K562 (cell line): ENCODE measurements at regions not wholly inside any gene's neighbourhood (a gene's known extent, or its start where the extent isn't known, plus 50 kb on each side); places are given as distances from the start of the nearest gene placed in this dataset.

ENCODE experiments used
- BHLHE40 ChIP-seq: IDR thresholded peaks from 2 replicates; pipeline ENCODE4 v1.6.1; 2011; ENCODE audit warnings: low read length, improper control_type of control experiment
- CBX3 ChIP-seq, 2 experiments: IDR thresholded peaks; 1 replicate in 1 of 2; 2 replicates in 1 of 2; pipeline ENCODE4 v1.6.1; 2012; ENCODE audit warnings: inconsistent platforms in 2 of 2, low read length in 2 of 2, borderline replicate concordance in 1 of 2, control low read depth in 1 of 2
- E2F5 ChIP-seq: sonication (generic); formaldehyde crosslinking; IDR thresholded peaks from 2 replicates; pipeline ENCODE4 v1.8.0; 2022; ENCODE audit warnings: mild to moderate bottlenecking, missing genetic modification reagents
- E2F8 ChIP-seq: fragments of 450-650 bp; IDR thresholded peaks from 2 replicates; pipeline ENCODE4 v1.7.1; 2018; ENCODE audit warnings: mild to moderate bottlenecking, low read depth; ENCODE audit not compliant: partially characterized antibody
- FOXJ2 ChIP-seq: fragments of 200-800 bp; sonication (Bioruptor generic); IDR thresholded peaks from 2 replicates; pipeline ENCODE4 v1.6.1; 2016; ENCODE audit warnings: missing genetic modification characterization, missing compliant biosample characterization
- GABPA ChIP-seq: fragments of 200-800 bp; sonication (Bioruptor generic); conservative IDR thresholded peaks from 2 replicates; pipeline ENCODE4 v1.6.1; 2016; ENCODE audit warnings: low read depth, missing genetic modification characterization, missing compliant biosample characterization
- HDAC3 ChIP-seq: fragments of 450-650 bp; IDR thresholded peaks from 2 replicates; pipeline ENCODE4 v1.6.1; 2018; ENCODE audit warnings: borderline replicate concordance, mild to moderate bottlenecking, moderate library complexity; ENCODE audit not compliant: partially characterized antibody
- HMBOX1 ChIP-seq: sonication (generic); IDR thresholded peaks from 2 replicates; pipeline ENCODE4 v1.6.1; 2016
- JUN ChIP-seq, 2 experiments: sonication (generic) in 1 of 2; formaldehyde crosslinking in 1 of 2; IDR thresholded peaks; 2 replicates each; pipeline versions ENCODE4 v1.6.1 to v1.8.0; 2012 to 2022; ENCODE audit warnings: borderline replicate concordance in 2 of 2, mild to moderate bottlenecking in 2 of 2, improper control_type of control experiment in 1 of 2, low read depth in 1 of 2, low read length in 1 of 2, missing genetic modification reagents in 1 of 2
- MAZ ChIP-seq, 2 experiments: fragments of 450-650 bp in 1 of 2; sonication (generic) in 1 of 2; formaldehyde crosslinking; IDR thresholded peaks in 1 of 2; conservative IDR thresholded peaks in 1 of 2; 2 replicates each; pipeline versions ENCODE4 v1.4.0 to v1.5.0; 2020; ENCODE audit warnings: mild to moderate bottlenecking in 1 of 2, missing genetic modification reagents in 1 of 2
- POLR2AphosphoS5 ChIP-seq: IDR thresholded peaks from 2 replicates; pipeline ENCODE4 v1.6.1; 2011; ENCODE audit warnings: mild to moderate bottlenecking, low read depth, low read length, moderate library complexity; ENCODE audit not compliant: control insufficient read depth, insufficient read depth
- SIN3B ChIP-seq: fragments of 450-650 bp; IDR thresholded peaks from 2 replicates; pipeline ENCODE4 v1.6.1; 2017; ENCODE audit warnings: low read depth, mild to moderate bottlenecking, moderate library complexity
- XRCC5 ChIP-seq: fragments of 200-400 bp; formaldehyde crosslinking; IDR thresholded peaks from 2 replicates; pipeline ENCODE4 v1.6.1; 2017; ENCODE audit warnings: low read depth, mild to moderate bottlenecking, low read length
- ZNF280B ChIP-seq: fragments of 250-450 bp; sonication (Bioruptor Pico); IDR thresholded peaks from 2 replicates; pipeline ENCODE4 v1.5.1; 2021; ENCODE audit warnings: mild to moderate bottlenecking
- ZNF354B ChIP-seq: fragments of 250-450 bp; sonication (Bioruptor Pico); IDR thresholded peaks from 2 replicates; pipeline ENCODE4 v1.4.0; 2020
- ZNF445 ChIP-seq: fragments of 250-450 bp; sonication (Bioruptor Pico); IDR thresholded peaks from 2 replicates; pipeline ENCODE4 v1.4.0; 2020; ENCODE audit warnings: low read depth, mild to moderate bottlenecking, moderate library complexity
- ZNF586 ChIP-seq: fragments of 450-650 bp; formaldehyde crosslinking; conservative IDR thresholded peaks from 2 replicates; pipeline ENCODE4 v1.4.0; 2020; ENCODE audit warnings: mild to moderate bottlenecking, moderate library complexity
- TF ChIP-seq, protein P1 (sequence below): fragments of 250-450 bp; sonication (Bioruptor Pico); IDR thresholded peaks from 2 replicates; pipeline ENCODE4 v1.9.0; 2021; ENCODE audit warnings: mild to moderate bottlenecking, inconsistent platforms

DNA sequence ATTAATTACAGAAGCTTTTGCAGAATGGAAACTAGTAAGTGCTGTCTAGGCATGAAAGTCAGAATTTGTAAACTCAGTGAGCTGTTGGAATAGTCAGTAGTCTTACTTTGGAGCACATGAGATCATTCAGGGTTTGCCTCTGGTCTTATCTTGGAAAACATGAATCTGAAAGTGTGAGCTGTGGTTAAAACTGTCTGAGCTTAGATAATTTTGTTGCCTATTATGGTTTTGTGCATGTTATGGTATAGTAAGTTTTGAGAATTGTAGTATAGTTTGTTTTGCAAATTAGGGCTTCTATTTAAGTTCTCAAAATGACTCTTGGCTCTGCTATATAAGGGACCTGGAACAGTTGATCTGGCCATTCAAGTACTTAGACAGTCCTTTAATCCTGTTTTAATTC lies 53.7 kb upstream of the TRPC4 start (continued):
- TF ChIP-seq JUN (IDR thresholded peaks at IDR 0.05; ENCODE audit: borderline replicate concordance, low read depth, low read length) (0 out of 2 replicates have a peak, but pooled peaks have one; percentile 38), JUN (CRISPR knock-in tag; IDR thresholded peaks at IDR 0.05; ENCODE audit: borderline replicate concordance) (no peak), FOXJ2 (tag) (no peak), ZNF280B (CRISPR knock-in tag) (no peak), GABPA (tag) (no peak), ZNF445 (CRISPR knock-in tag) (no peak), CBX3 (IDR thresholded peaks at IDR 0.05; ENCODE audit: borderline replicate concordance in 1 of 2, low read length in 2 of 2) (peak in 1 of 2 experiments; percentile 64; a peak in 2 of 3 replicates), HMBOX1 (peak; percentile 94), E2F8 (no peak), MAZ (CRISPR knock-in tag; conservative IDR thresholded peaks at IDR 0.05 in 1 of 2, IDR thresholded peaks at IDR 0.05 in 1 of 2) (0 out of 4 replicates have a peak, but pooled peaks of 1 of the 2 experiments have one; percentile 19), POLR2AphosphoS5 (peak; percentile 64), SIN3B (no peak), E2F5 (no peak), ZNF354B (CRISPR knock-in tag) (no peak), HDAC3 (peak; percentile 49), BHLHE40 (peak; percentile 89), XRCC5 (no peak), ZNF586 (CRISPR knock-in tag) (no peak)
- TF ChIP-seq, protein P1, sequence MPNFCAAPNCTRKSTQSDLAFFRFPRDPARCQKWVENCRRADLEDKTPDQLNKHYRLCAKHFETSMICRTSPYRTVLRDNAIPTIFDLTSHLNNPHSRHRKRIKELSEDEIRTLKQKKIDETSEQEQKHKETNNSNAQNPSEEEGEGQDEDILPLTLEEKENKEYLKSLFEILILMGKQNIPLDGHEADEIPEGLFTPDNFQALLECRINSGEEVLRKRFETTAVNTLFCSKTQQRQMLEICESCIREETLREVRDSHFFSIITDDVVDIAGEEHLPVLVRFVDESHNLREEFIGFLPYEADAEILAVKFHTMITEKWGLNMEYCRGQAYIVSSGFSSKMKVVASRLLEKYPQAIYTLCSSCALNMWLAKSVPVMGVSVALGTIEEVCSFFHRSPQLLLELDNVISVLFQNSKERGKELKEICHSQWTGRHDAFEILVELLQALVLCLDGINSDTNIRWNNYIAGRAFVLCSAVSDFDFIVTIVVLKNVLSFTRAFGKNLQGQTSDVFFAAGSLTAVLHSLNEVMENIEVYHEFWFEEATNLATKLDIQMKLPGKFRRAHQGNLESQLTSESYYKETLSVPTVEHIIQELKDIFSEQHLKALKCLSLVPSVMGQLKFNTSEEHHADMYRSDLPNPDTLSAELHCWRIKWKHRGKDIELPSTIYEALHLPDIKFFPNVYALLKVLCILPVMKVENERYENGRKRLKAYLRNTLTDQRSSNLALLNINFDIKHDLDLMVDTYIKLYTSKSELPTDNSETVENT: no peak
